HUES48 (cell line): ENCODE measurements at regions not wholly inside any gene's neighbourhood (a gene's known extent, or its start where the extent isn't known, plus 50 kb on each side); places are given as distances from the start of the nearest gene placed in this dataset.
"Not testable (repeated sequence)": the region's sequence is repeated elsewhere in the genome, so short reads cannot be mapped to it uniquely, and the experiment has no call there.

Experiments used
- H3K27ac ChIP-seq: one replicate; pipeline ENCODE4 v1.7.0; 2013; ENCODE audit warnings: low read depth, low read length, inconsistent platforms
- H3K27me3 ChIP-seq: 2 replicates; pipeline ENCODE4 v1.6.1; 2013; ENCODE audit warnings: mild to moderate bottlenecking, low read length; ENCODE audit not compliant: control insufficient read depth, insufficient read depth
- H3K36me3 ChIP-seq: 2 replicates; pipeline ENCODE4 v1.6.1; 2013; ENCODE audit warnings: low read length; ENCODE audit not compliant: control insufficient read depth, insufficient read depth
- H3K4me1 ChIP-seq: 2 replicates; pipeline ENCODE4 v1.6.1; 2013; ENCODE audit warnings: mild to moderate bottlenecking, low read length; ENCODE audit not compliant: control insufficient read depth, insufficient read depth
- H3K4me3 ChIP-seq: 2 replicates; pipeline ENCODE4 v1.5.1; 2013; ENCODE audit warnings: mild to moderate bottlenecking, low read depth, low read length
- H3K9ac ChIP-seq: 2 replicates; pipeline ENCODE4 v1.6.1; 2013; ENCODE audit warnings: mild to moderate bottlenecking, low read depth, low read length, moderate library complexity
- H3K9me3 ChIP-seq: 2 replicates; pipeline ENCODE4 v1.6.1; 2013; ENCODE audit warnings: low read length; ENCODE audit not compliant: control insufficient read depth, insufficient read depth

DNA sequence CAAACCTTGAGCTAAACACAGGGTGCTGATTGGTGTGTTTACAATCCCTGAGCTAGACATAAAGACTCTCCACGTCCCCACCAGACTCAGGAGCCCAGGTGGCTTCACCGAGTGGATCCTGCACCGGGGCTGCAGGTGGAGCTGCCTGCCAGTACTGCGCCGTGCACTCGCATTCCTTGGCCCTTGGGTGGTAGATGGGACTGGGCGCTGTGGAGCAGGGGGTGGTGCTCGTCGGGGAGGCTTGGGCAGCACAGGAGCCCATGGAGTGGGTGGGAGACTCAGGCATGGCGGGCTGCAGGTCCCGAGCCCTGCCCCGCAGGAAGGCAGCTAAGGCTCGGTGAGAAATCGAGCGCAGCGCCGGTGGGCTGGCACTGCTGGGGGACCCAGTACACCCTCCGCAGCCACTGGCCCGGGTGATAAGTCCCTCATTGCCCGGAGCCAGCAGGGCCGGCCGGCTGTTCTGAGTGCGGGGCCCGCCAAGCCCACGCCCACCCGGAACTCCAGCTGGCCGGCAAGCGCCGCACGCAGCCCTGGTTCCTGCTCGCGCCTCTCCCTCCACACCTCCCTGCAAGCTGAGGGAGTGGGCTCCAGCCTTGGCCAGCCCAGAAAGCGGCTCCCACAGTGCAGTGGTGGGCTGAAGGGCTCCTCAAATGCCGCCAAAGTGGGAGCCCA lies 292.5 kb upstream of the FGF13 start:
- H3K4me3 ChIP-seq, H3K27ac ChIP-seq, H3K9me3 ChIP-seq: not testable (repeated sequence)

DNA sequence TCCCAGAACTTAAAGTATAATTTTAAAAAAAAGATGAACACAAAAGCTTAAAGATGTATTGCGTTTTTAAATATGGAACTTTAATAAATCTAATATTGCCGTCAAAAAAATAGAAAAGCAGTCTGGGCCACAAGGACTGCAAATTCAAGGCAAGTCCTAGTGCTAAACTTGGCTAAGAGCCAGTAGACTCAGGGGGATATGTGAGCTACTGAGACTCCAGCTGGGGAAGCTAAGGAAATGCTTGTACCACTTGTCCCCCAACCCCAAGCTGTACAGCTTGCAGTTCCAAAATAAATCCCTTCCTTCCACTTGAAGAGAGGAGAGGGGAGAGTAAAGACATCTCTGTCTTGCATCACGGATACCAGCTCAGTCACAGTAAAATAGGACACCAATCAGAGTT lies 290.8 kb upstream of the FGF13 start:
- Histone ChIP-seq H3K4me1 (no peaks in the 10 kb centered on the region), H3K4me3 (no peak overlapping the region)

More for the DNA sequence above, 292.5 kb upstream of the FGF13 start:
- not testable (repeated sequence) for H3K27me3 ChIP-seq, H3K4me1 ChIP-seq, H3K9ac ChIP-seq, H3K36me3 ChIP-seq

DNA sequence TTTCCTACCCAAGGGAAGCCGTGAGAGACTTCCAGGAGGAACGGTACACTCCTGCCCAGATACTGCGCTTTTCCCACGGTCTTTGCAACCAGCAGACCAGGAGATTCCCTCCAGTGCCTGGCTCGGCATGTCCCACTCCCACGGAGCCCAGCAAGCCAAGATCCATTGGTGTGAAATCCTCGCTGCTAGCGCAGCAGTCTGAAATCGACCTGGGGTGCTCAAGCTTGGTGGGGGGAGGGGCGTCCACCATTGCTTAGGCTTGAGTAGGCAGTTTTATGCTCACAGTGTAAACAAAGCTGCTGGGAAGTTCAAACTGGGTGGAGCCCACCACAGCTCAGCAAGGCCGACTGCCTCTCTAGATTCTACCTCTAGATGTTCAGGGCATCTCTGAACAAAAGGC lies 284.8 kb upstream of the FGF13 start:
- Histone ChIP-seq H3K4me1 (no peaks in the 10 kb centered on the region), H3K4me3 (no peak overlapping the region), H3K27me3 (no peaks in the 10 kb centered on the region), H3K9me3 (peaks cover 7% of the 10 kb centered on the region; the same call in 1 of the 2 replicates), H3K36me3 (no peaks in the 10 kb centered on the region), H3K9ac (no peak overlapping the region), H3K27ac (no peak overlapping the region)

More for the DNA sequence above, 290.8 kb upstream of the FGF13 start:
- H3K36me3 ChIP-seq: no peaks in the 10 kb centered on the region
- H3K27ac ChIP-seq: no peak overlapping the region
- H3K9ac ChIP-seq: no peak overlapping the region
- no peaks in the 10 kb centered on the region for H3K9me3 ChIP-seq
- H3K27me3 ChIP-seq: no peaks in the 10 kb centered on the region

DNA sequence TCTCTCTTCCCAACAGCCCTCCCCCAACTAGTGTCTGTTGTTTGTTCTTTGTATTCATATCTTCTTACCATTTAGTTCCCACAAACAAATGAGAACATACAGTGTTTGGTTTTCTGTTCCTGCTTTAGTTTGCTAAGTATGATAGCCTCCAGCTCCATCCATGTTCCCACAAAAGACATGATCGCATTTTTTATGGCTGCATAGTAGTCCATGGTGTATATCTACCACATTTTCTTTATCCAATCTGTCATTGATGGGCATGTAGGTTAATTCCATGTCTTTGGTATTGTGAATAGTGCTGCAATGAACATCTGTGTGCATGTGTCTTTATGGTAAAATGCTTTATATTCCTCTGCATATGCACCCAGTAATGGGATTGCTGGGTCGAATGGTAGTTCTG lies 283.9 kb upstream of the FGF13 start:
- no peaks in the 10 kb centered on the region for H3K27me3 ChIP-seq
- H3K36me3 ChIP-seq: no peaks in the 10 kb centered on the region
- H3K9ac ChIP-seq: no peak overlapping the region
- peaks cover 7% of the 10 kb centered on the region; the same call in 1 of the 2 replicates for H3K9me3 ChIP-seq
- H3K27ac ChIP-seq: no peak overlapping the region
- no peak overlapping the region for H3K4me3 ChIP-seq
- H3K4me1 ChIP-seq: no peaks in the 10 kb centered on the region

DNA sequence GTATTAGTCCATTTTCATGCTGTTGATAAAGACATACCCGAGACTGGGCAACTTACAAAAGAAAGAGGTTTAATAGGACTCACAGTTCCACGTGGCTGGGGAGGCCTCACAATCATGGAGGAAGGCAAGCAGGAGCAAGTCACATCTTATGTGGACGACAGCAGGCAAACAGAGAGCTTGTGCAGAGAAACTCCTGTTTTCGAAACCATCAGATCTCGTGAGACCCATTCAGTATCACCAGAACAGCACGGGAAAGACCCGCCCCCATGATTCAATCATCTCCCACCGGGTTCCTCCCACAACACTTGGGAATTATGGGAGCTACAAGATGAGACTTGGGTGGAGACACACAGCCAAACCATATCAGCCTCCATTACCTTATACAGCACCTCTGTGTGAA lies 278.9 kb upstream of the FGF13 start:
- H3K4me3 ChIP-seq, H3K36me3 ChIP-seq, H3K27ac ChIP-seq: not testable (repeated sequence)

DNA sequence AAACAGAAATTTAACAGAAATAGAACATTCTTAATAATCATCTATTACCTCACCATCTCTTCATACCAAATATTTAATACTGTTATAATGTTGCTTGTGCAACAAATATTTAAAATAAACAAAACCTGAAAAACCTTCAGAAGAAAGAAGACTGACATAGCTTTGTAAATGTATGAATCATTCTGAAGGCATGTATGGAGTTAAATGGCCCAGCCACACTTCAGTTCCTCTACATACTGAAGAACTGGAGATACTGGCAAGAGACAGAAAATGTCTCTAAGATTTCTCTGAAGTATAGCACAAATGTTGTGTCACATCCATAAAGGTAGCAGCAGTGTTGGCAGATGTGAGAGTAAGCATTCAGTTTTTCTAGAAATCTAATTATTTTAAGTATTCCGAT lies 275.3 kb upstream of the FGF13 start:
- H3K36me3 ChIP-seq: no peaks in the 10 kb centered on the region
- H3K4me3 ChIP-seq: no peak overlapping the region
- no peak overlapping the region for H3K9ac ChIP-seq
- no peak overlapping the region for H3K27ac ChIP-seq
- 0 out of 2 replicates have a peak, but pooled peaks cover under 1% of the 10 kb centered on the region for H3K27me3 ChIP-seq
- no peaks in the 10 kb centered on the region for H3K9me3 ChIP-seq
- peaks cover 11% of the 10 kb centered on the region for H3K4me1 ChIP-seq

More for the DNA sequence above, 278.9 kb upstream of the FGF13 start:
- H3K9ac ChIP-seq, H3K9me3 ChIP-seq, H3K27me3 ChIP-seq: not testable (repeated sequence)
- peaks cover 11% of the 10 kb centered on the region for H3K4me1 ChIP-seq

DNA sequence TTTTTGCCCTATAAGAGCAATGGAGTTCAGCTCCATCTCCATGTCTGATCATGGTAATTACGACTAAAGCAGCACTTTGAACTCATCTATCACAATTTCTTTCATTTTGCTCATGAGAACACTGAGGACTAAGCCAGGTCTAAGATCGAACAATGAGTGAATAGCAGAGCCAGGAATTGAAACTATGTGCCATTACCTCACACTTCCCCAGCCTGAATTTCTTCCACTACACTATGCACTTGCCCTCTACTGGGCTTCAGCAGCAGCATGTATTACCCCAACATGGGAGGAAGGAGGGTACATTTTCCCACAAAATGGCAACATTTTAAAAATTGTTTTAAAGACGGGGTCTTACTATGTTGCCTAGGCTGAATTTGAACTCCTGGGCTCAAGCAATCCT lies 274.7 kb upstream of the FGF13 start:
- no peak overlapping the region for H3K27ac ChIP-seq
- H3K4me1 ChIP-seq: peaks cover 11% of the 10 kb centered on the region
- H3K4me3 ChIP-seq: no peak overlapping the region

DNA sequence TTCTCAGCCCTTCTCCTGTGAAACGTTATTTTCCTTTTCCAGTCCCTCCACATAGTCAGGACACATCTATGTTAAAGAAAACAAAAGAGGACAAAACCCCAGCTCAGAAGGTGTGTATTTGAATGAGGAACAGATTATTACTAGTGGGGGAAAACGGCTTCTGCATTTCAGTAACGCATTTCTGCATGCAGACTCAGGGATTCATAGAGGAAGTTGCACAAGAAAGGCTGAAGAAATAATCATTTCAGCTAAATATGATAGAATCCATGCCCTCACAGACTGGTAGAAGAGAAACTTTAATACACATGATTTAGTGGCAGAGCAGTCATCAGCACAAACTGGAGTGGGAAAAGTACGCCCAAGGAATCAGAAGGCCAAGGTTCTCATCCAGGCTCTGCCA lies 270.8 kb upstream of the FGF13 start:
- H3K4me3 ChIP-seq: no peak overlapping the region
- no peaks in the 10 kb centered on the region for H3K36me3 ChIP-seq
- H3K9me3 ChIP-seq: no peaks in the 10 kb centered on the region
- no peak overlapping the region for H3K9ac ChIP-seq
- H3K4me1 ChIP-seq: peaks cover 3% of the 10 kb centered on the region; the same call in 1 of the 2 replicates
- no peak overlapping the region for H3K27ac ChIP-seq
- 0 out of 2 replicates have a peak, but pooled peaks cover 4% of the 10 kb centered on the region for H3K27me3 ChIP-seq

More for the DNA sequence above, 274.7 kb upstream of the FGF13 start:
- Histone ChIP-seq H3K9me3 (no peaks in the 10 kb centered on the region), H3K27me3 (0 out of 2 replicates have a peak, but pooled peaks cover 4% of the 10 kb centered on the region), H3K36me3 (no peaks in the 10 kb centered on the region), H3K9ac (no peak overlapping the region)

DNA sequence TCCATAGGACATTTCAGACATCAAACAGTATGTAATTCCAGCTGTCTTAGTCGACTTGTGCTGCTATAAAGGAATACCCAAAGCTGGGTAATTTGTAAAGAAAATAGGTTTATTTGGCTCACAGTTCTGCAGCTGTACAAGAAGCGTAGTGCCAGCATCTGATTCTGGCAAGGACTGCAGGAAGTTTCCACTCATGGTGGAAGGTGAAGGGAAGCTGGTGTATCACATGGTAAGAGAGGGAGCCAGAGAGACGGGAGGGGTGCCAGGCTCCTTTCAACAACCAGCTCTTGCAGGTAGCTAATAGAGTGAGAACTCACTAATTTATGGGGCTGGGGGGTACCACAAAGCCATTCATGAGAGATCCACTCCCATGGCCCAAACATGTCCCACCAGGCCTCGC lies 253.0 kb upstream of the FGF13 start:
- Histone ChIP-seq H3K36me3 (no peaks in the 10 kb centered on the region), H3K27me3 (no peaks in the 10 kb centered on the region), H3K4me1 (no peaks in the 10 kb centered on the region), H3K4me3 (no peak overlapping the region), H3K27ac (no peak overlapping the region), H3K9ac (no peak overlapping the region), H3K9me3 (no peaks in the 10 kb centered on the region)

DNA sequence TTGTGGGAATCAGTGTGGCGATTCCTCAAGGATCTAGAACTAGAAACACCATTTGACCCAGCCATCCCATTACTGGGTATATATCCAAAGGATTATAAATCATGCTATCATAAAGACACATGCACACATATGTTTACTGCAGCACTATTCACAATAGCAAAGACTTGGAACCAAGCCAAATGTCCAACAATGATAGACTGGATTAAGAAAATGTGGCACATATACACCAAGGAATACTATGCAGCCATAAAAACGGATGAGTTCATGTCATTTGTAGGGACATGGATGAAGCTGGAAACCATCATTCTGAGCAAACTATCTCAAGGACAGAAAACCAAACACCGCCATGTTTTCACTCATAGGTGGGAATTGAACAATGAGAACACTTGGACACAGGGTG lies 250.9 kb upstream of the FGF13 start:
- H3K27me3 ChIP-seq, H3K4me3 ChIP-seq, H3K9me3 ChIP-seq, H3K36me3 ChIP-seq, H3K9ac ChIP-seq, H3K27ac ChIP-seq, H3K4me1 ChIP-seq: not testable (repeated sequence)

DNA sequence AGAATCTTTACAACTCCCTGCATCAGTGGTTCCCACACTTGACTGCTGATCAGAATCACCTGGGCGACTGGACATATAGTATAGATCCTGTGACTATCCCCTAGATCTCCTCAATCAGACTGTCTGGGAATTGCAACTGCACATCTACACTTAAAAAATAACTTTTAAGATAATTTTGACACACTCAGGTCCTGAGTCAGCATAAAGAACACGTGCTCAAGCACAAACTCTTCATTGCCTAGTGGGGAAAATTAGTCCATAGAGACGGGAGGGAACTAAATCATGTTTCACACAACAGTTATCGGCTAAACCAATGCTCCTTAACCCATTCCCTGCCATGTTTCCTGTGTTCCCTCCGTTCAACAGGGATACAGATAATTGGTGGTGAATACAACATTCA lies 243.5 kb upstream of the FGF13 start:
- H3K27me3 ChIP-seq: no peaks in the 10 kb centered on the region
- H3K4me1 ChIP-seq: no peaks in the 10 kb centered on the region
- H3K9ac ChIP-seq: no peak overlapping the region
- no peaks in the 10 kb centered on the region for H3K9me3 ChIP-seq
- H3K27ac ChIP-seq: no peak overlapping the region
- H3K4me3 ChIP-seq: no peak overlapping the region
- no peaks in the 10 kb centered on the region for H3K36me3 ChIP-seq
